ENCODE measurements at regions not wholly inside any gene's neighbourhood (a gene's known extent, or its start where the extent isn't known, plus 50 kb on each side); places are given as distances from the start of the nearest gene placed in this dataset.

- no peak for TF ChIP-seq CTCF (IDR thresholded peaks at IDR 0.05; ENCODE audit: low read depth, low read length, missing control alignments)
- no peak overlapping the region for H3K4me3 ChIP-seq (ENCODE audit: low read depth, low read length)
- DNase-seq (ENCODE audit: low read depth): no peak
These were observed 423.0 kb downstream of the RPS6KC1 start for GRCh38 chr1:213474054-213474453.

GRCh38 chr1:213481395-213481794, 430.4 kb downstream of the RPS6KC1 start:
- TF ChIP-seq CTCF (IDR thresholded peaks at IDR 0.05; ENCODE audit: low read depth, low read length, missing control alignments): no peak
- DNase-seq (ENCODE audit: low read depth): no peak
- no peak overlapping the region for H3K4me3 ChIP-seq (ENCODE audit: low read depth, low read length)

GRCh38 chr1:213484333-213484732, 433.3 kb downstream of the RPS6KC1 start:
- no peak overlapping the region for H3K4me3 ChIP-seq (ENCODE audit: low read depth, low read length)
- no peak for TF ChIP-seq CTCF (IDR thresholded peaks at IDR 0.05; ENCODE audit: low read depth, low read length, missing control alignments)
- no peak for DNase-seq (ENCODE audit: low read depth)

GRCh38 chr1:213484758-213485157, 433.7 kb downstream of the RPS6KC1 start:
- no peak for DNase-seq (ENCODE audit: low read depth)
- H3K4me3 ChIP-seq (ENCODE audit: low read depth, low read length): no peak overlapping the region
- no peak for TF ChIP-seq CTCF (IDR thresholded peaks at IDR 0.05; ENCODE audit: low read depth, low read length, missing control alignments)

- no peak for DNase-seq (ENCODE audit: low read depth)
- no peak for TF ChIP-seq CTCF (IDR thresholded peaks at IDR 0.05; ENCODE audit: low read depth, low read length, missing control alignments)
- H3K4me3 ChIP-seq (ENCODE audit: low read depth, low read length): no peak overlapping the region
These were observed 435.4 kb downstream of the RPS6KC1 start for GRCh38 chr1:213486488-213486887.

GRCh38 chr1:213491468-213491867, 440.4 kb downstream of the RPS6KC1 start:
- H3K4me3 ChIP-seq (ENCODE audit: low read depth, low read length): no peak overlapping the region
- no peak for TF ChIP-seq CTCF (IDR thresholded peaks at IDR 0.05; ENCODE audit: low read depth, low read length, missing control alignments)
- no peak for DNase-seq (ENCODE audit: low read depth)

GRCh38 chr1:213492161-213493041, 441.4 kb downstream of the RPS6KC1 start:
- H3K4me3 ChIP-seq (ENCODE audit: low read depth, low read length): no peak overlapping the region
- TF ChIP-seq CTCF (IDR thresholded peaks at IDR 0.05; ENCODE audit: low read depth, low read length, missing control alignments): no peak
- DNase-seq (ENCODE audit: low read depth): no peak

All from GM12864 (cell line).